ENCODE measurements at regions not wholly inside any gene's neighbourhood (a gene's known extent, or its start where the extent isn't known, plus 50 kb on each side); places are given as distances from the start of the nearest gene placed in this dataset.

DNA sequence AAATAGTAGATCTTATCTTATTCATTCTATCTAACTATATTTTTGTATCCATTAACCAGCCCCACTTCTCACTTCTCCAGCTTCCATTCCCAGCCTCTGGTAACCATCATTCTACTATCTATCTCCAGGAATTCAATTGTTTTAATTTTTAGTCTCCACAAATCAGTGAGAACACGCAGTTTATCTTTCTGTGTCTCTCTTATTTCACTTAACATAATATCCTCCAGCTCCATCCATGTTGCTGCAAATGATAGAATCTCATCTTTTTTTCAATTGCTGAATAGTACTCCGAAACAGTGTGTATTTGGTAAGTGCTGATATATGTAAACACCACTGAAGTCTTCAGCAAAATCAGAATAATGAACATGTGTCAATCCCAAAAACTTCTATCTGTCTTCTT, 587.2 kb upstream of the ATP2B1 start:
- no peak overlapping the region for H3K4me3 ChIP-seq (ENCODE audit: low read depth, low read length)
- no peak for DNase-seq (ENCODE audit: low read depth)
- TF ChIP-seq, protein P1, sequence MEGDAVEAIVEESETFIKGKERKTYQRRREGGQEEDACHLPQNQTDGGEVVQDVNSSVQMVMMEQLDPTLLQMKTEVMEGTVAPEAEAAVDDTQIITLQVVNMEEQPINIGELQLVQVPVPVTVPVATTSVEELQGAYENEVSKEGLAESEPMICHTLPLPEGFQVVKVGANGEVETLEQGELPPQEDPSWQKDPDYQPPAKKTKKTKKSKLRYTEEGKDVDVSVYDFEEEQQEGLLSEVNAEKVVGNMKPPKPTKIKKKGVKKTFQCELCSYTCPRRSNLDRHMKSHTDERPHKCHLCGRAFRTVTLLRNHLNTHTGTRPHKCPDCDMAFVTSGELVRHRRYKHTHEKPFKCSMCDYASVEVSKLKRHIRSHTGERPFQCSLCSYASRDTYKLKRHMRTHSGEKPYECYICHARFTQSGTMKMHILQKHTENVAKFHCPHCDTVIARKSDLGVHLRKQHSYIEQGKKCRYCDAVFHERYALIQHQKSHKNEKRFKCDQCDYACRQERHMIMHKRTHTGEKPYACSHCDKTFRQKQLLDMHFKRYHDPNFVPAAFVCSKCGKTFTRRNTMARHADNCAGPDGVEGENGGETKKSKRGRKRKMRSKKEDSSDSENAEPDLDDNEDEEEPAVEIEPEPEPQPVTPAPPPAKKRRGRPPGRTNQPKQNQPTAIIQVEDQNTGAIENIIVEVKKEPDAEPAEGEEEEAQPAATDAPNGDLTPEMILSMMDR (IDR thresholded peaks at IDR 0.05; ENCODE audit: insufficient read depth, low read depth, low read length), result no peak

DNA sequence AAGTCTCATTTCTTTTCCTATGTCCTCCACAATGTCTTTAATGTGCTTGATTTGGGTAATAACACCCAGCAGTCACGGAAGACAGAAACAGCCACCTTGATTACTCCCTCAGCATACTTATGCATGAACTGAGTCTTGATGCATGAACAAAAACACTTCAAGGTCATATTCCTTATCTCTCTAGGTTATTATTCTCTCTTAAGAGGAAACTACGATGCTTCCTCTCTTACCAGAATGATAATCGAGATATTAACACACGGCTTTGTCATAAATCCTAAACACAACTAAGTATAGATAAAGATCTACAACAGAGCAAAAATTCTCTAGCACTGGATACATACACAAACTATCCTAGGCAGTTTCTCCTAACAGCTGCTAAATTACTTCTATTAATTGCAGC, 583.5 kb upstream of the ATP2B1 start:
- H3K4me3 ChIP-seq (ENCODE audit: low read depth, low read length), result no peak overlapping the region
- TF ChIP-seq, protein P1 (IDR thresholded peaks at IDR 0.05; ENCODE audit: insufficient read depth, low read depth, low read length), result no peak
- no peak for DNase-seq (ENCODE audit: low read depth)

DNA sequence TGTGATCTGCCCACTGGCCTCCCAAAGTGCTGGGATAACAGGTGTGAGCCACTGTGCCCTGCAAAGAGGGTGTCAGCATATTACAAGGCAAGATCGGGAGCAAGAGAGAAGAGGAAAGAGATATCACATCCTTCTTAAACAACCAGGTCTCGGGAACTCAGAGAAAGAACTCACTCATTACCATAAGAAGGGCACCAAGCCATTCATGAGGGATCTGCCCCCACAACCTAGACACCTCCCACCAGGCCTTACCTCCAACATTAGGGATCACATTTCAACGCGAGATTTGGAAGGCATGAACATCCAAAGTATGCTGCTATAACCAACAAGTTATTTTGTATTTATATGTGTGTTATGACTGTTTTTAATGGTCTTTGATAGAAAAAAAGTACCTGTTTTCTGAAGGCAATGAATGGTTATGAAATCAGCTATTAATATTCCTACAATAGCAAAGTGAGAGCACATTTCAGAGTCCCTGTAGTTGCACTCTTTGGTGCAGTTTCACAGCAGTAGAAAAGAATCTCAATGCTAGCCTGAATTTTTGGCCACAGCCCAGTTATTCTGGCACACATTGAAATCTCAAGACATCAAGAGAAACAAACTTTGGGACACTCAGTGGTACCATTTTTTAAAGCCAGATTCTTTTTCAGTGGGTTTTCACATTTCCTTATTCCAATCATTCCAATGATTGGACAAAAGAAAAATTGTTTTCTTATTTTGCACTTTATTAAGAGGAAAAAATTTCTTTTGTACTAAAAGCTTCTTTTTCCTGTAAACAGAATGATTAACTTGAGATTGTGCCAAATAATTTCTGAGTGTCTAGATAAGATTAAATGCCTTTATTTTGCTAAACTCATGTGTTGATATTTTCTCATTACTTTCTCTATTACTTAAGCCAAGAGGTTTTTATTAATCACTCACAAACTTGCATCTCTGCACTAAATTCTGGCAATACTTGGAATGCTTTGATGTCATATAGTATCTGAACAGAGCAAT, 582.6 kb upstream of the ATP2B1 start:
- no peak overlapping the region for H3K4me3 ChIP-seq (ENCODE audit: low read depth, low read length)
- TF ChIP-seq, protein P1 (IDR thresholded peaks at IDR 0.05; ENCODE audit: insufficient read depth, low read depth, low read length), result no peak
- no peak for DNase-seq (ENCODE audit: low read depth)

DNA sequence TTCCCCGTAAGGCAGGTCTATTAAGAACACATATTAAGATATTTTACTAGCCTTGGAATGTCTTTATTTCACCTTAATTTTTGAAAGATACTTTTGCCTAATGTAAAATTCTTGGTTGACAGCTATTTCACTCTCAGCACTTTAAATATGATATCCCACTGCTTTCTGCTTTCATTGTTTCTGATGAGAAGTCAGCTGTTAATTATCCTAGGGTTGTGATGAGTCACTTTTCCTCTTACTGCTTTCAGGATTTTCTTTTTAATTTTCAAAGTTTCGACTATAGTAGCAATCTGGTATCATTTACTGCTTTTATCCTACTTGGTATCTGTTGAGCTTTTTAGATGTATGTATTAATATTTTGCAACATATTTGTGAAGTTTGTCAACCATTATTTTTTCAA, 578.9 kb upstream of the ATP2B1 start:
- TF ChIP-seq, protein P1 (IDR thresholded peaks at IDR 0.05; ENCODE audit: insufficient read depth, low read depth, low read length), result no peak
- H3K4me3 ChIP-seq (ENCODE audit: low read depth, low read length), result no peak overlapping the region
- DNase-seq (ENCODE audit: low read depth), result no peak

DNA sequence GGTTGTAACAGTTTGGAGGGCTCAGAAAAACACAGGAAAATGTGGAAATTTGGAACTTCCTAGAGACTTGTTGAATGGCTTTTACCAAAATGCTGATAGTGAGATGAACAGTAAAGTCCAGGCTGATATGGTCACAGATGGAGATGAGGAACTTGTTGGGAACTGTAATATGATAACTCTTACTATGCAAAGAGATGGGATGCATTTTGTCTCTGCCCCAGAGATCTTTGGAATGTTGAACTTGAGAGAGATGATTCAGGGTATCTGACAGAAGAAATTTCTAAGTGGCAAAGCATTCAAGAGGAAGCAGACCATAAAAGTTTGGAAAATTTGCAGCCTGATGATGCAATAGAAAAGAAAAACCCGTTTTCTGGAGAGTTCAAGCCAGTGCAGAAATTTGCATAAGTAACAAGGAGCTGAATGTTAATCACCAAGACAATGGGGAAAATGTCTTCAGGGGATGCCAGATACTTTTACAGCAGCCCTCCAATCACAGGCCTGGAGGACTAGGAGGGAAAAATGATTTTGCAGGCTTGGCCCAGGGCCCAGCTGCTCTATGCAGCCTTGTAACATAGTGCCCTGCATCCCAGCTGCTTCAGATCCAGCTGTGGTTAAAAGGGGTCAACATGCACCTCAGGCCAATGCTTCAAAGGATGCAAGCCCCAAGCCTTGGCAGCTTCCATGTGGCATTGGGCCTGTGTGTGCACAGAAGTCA, 572.7 kb upstream of the ATP2B1 start:
- no peak overlapping the region for H3K4me3 ChIP-seq (ENCODE audit: low read depth, low read length)
- no peak for DNase-seq (ENCODE audit: low read depth)
- TF ChIP-seq, protein P1 (IDR thresholded peaks at IDR 0.05; ENCODE audit: insufficient read depth, low read depth, low read length), result no peak

DNA sequence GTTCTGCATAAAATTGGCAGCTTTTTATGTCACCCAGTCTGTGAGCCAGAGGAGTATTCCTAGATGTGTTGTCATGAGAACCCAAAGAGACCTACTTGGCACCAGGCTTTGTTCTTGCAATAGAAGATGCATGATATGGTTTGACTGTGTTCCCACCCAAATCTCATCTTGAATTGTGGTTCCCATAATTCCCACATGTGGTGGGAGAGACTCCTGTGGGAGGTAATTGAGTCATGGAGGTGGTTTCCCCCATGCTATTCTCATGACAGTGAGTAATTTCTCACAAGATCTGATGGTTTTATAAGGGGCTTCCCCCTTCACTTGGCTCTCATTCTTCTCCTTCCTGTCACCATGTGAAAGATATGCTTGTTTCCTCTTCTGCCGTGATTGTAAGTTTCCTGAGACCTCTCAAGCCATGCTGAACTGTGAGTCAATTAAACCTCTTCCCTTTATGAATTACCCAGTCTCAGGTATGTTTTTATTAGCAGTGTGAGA, 572.0 kb upstream of the ATP2B1 start:
- H3K4me3 ChIP-seq (ENCODE audit: low read depth, low read length), result no peak overlapping the region
- DNase-seq (ENCODE audit: low read depth), result no peak
- TF ChIP-seq, protein P1 (IDR thresholded peaks at IDR 0.05; ENCODE audit: insufficient read depth, low read depth, low read length), result no peak
